ENCODE measurements at regions not wholly inside any gene's neighbourhood (a gene's known extent, or its start where the extent isn't known, plus 50 kb on each side); places are given as distances from the start of the nearest gene placed in this dataset.

DNA sequence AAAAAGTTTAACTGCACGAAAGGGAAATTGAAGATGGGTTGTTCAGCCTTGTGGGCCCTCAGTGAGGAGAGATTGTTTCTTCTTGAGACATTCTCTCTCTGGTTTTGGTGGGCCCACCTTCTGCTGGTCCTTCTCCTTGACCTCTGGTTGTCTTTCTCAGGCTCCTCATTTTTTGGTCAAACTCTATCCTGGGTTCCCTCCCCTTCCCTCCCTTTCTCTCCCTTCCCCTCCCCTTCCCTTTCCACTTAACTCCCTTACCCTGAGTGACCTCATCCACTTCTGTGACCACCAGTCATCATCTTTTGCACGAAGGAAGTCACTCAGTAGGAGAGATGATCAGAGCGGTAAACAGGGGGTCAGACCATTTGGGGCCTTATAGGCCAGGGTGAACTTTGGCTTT is 71.5 kb upstream of the RALY start:
- Histone ChIP-seq H2AK5ac (ENCODE audit: low read depth, low read length) (no peak overlapping the region), H3K4me2 (ENCODE audit: insufficient read depth in 1 of 2, low read depth in 2 of 2, low read length in 2 of 2) (no peak overlapping the region), H3K27me3 (replicated peaks in 1 of 4; ENCODE audit: control insufficient read depth in 3 of 4, extremely low read depth in 1 of 4, insufficient read depth in 3 of 4, low read length in 3 of 4) (no peaks in the 10 kb centered on the region), H2AFZ (ENCODE audit: low read length) (no peak overlapping the region), H3K4me3 (ENCODE audit: extremely low read depth in 1 of 4, insufficient read depth in 2 of 4, low read depth in 3 of 4, low read length in 4 of 4) (no peak overlapping the region), H2BK5ac (ENCODE audit: low read depth, low read length) (no peak overlapping the region), H4K5ac (ENCODE audit: insufficient read length, low read depth, low read length) (no peak overlapping the region), H3K14ac (ENCODE audit: insufficient read length) (no peak overlapping the region), H4K8ac (ENCODE audit: extremely low read depth, insufficient read depth, low read length) (no peak overlapping the region), H3K23ac (ENCODE audit: insufficient read length) (no peak overlapping the region), H3K4ac (replicated peaks; ENCODE audit: insufficient read length, low read depth, low read length) (no peak overlapping the region), H2BK15ac (ENCODE audit: low read length) (no peak overlapping the region), H3K23me2 (ENCODE audit: low read depth, low read length) (no peaks in the 10 kb centered on the region), H3K36me3 (ENCODE audit: control insufficient read depth in 2 of 4, insufficient read depth in 4 of 4, low read length in 3 of 4) (no peaks in the 10 kb centered on the region), H3K56ac (replicated peaks; ENCODE audit: insufficient read length, low read depth, low read length) (no peak overlapping the region), H3K9me3 (ENCODE audit: insufficient read depth in 2 of 2, low read depth in 1 of 2, low read length in 1 of 2) (no peaks in the 10 kb centered on the region), H2BK120ac (replicated peaks; ENCODE audit: low read depth, low read length) (no peak overlapping the region), H4K20me1 (replicated peaks in 1 of 2; ENCODE audit: control insufficient read depth in 1 of 2, insufficient read depth in 2 of 2, low read length in 2 of 2) (no peaks in the 10 kb centered on the region), H3K79me1 (ENCODE audit: low read depth, low read length) (no peaks in the 10 kb centered on the region), H3K9ac (replicated peaks in 1 of 4; ENCODE audit: extremely low read depth in 1 of 4, low read depth in 3 of 4, low read length in 3 of 4) (no peak overlapping the region), H2BK20ac (ENCODE audit: low read length) (no peak overlapping the region), H3K18ac (ENCODE audit: extremely low read depth, low read length) (no peak overlapping the region), H3K27ac (ENCODE audit: low read depth, low read length) (no peak overlapping the region), H4K91ac (replicated peaks; ENCODE audit: insufficient read length, low read length) (no peak overlapping the region), H3K4me1 (replicated peaks in 1 of 4; ENCODE audit: control insufficient read depth in 3 of 4, insufficient read depth in 4 of 4, low read length in 3 of 4) (no peaks in the 10 kb centered on the region), H2BK12ac (ENCODE audit: low read depth, low read length) (no peak overlapping the region), H3K79me2 (ENCODE audit: control insufficient read depth in 1 of 2, insufficient read depth in 2 of 2, low read length in 2 of 2) (no peaks in the 10 kb centered on the region)
- DNase-seq (ENCODE audit: low read depth in 1 of 2, low spot score in 2 of 2) (no peak), FAIRE-seq (no peak)
- WGBS, 2 experiments (ENCODE audit: extremely low coverage in 1 of 2, insufficient coverage in 1 of 2, insufficient read length in 1 of 2, insufficient replicate concordance in 2 of 2, low coverage in 1 of 2, low lambda C conversion rate in 2 of 2, missing lambda C conversion rate in 1 of 2): 87% methylated on average over 3 of the region's 3 CpGs; no CpG with 5 or more reads in 1 of the 2 experiments
- no peak for TF ChIP-seq RNF2 (IDR thresholded peaks at IDR 0.05; ENCODE audit: borderline replicate concordance, low read depth, low read length, missing control alignments, poor library complexity, severe bottlenecking)
- TF ChIP-seq KDM1A (IDR thresholded peaks at IDR 0.05; ENCODE audit: borderline replicate concordance, low read length): no peak
- no peak for TF ChIP-seq SIRT6 (IDR thresholded peaks at IDR 0.05; ENCODE audit: low read length)
- TF ChIP-seq CBX5 (IDR thresholded peaks at IDR 0.05; ENCODE audit: low read depth, low read length): no peak
- TF ChIP-seq SRF (IDR thresholded peaks at IDR 0.05; ENCODE audit: low read depth, low read length): no peak
- no peak for TF ChIP-seq KDM5A (IDR thresholded peaks at IDR 0.05; ENCODE audit: low read length)
- TF ChIP-seq CHD2 (IDR thresholded peaks at IDR 0.05; ENCODE audit: low read length): no peak
- no peak for TF ChIP-seq SIN3A (conservative IDR thresholded peaks at IDR 0.05 in 1 of 2, IDR thresholded peaks at IDR 0.05 in 1 of 2; ENCODE audit: low read depth in 1 of 2, low read length in 2 of 2)
- no peak for TF ChIP-seq RXRA (IDR thresholded peaks at IDR 0.05; ENCODE audit: insufficient read depth, low read depth, low read length)
- TF ChIP-seq JUN (IDR thresholded peaks at IDR 0.05; ENCODE audit: low read depth, low read length): no peak
- no peak for TF ChIP-seq TCF12 (IDR thresholded peaks at IDR 0.05; ENCODE audit: low read depth, low read length)
- no peak for TF ChIP-seq TAF7 (optimal IDR thresholded peaks at IDR 0.05; ENCODE audit: borderline replicate concordance, low read depth, low read length)
- no peak for TF ChIP-seq POLR2A (IDR thresholded peaks at IDR 0.05; ENCODE audit: control extremely low read depth in 1 of 2, low read depth in 2 of 2, low read length in 2 of 2)
- TF ChIP-seq CBX8 (IDR thresholded peaks at IDR 0.05; ENCODE audit: borderline replicate concordance, low read depth, low read length): no peak
- ChIA-PET POLR2A (ENCODE audit: partially characterized antibody) (no interaction called here), CTCF (ENCODE audit: partially characterized antibody) (interaction anchor here (2.4 kb wide), 1 partner anchor 8 kb away, joined by 14 read pairs; no protein-coding TSS in a partner anchor)

Data from H1 (cell line).